Adrenal gland (tissue), 9 donors: ENCODE measurements at regions not wholly inside any gene's neighbourhood (a gene's known extent, or its start where the extent isn't known, plus 50 kb on each side); places are given as distances from the start of the nearest gene placed in this dataset.

Source experiments
- DNase-seq, 7 donors: peaks; one replicate each; pipeline ENCODE4 v3.0.0-alpha.2; 2019 to 2020
- H3K27ac ChIP-seq, 5 donors: fragments of 200-600 bp; sonication (generic) in 4 of 5; 1 replicate in 3 of 5; 2 replicates in 2 of 5; pipeline versions ENCODE4 v1.5.1 to v1.8.0; 2016 to 2020; ENCODE audit warnings: mild to moderate bottlenecking in 1 of 5
- H3K27me3 ChIP-seq: fragments of 200-600 bp; 2 replicates; pipeline ENCODE4 v1.8.0; 2021
- H3K36me3 ChIP-seq, 2 donors: fragments of 200-600 bp; replicated peaks in 1 of 2; 1 replicate in 1 of 2; 2 replicates in 1 of 2; pipeline versions ENCODE4 v1.5.1 to v1.8.0; 2018 to 2022
- H3K4me1 ChIP-seq, 2 donors: fragments of 200-600 bp; replicated peaks in 1 of 2; 1 replicate in 1 of 2; 2 replicates in 1 of 2; pipeline versions ENCODE4 v1.5.1 to v1.8.0; 2018 to 2021
- H3K4me3 ChIP-seq, 4 donors: fragments of 200-600 bp; sonication (generic) in 3 of 4; one replicate each; pipeline ENCODE4 v1.5.1; 2016 to 2018
- H3K9me3 ChIP-seq, 3 donors: fragments of 200-600 bp; sonication (generic) in 1 of 3; replicated peaks in 1 of 3; 1 replicate in 2 of 3; 2 replicates in 1 of 3; pipeline versions ENCODE4 v1.5.1 to v1.8.0; 2016 to 2021
- POLR2A ChIP-seq, 2 donors: fragments of 450-650 bp; IDR thresholded peaks; one replicate each; pipeline ENCODE4 v1.6.1; 2017; ENCODE audit warnings: antibody characterized with exemption in 2 of 2, mild to moderate bottlenecking in 2 of 2, moderate library complexity in 1 of 2
- WGBS, 4 donors: extraction: QIAGEN DNeasy Blood & Tissue Kit in 2 of 4; methylation state at CpG; one replicate each; pipeline versions ENCODE4 v1.1.5 to v1.1.7; 2013 to 2017; 5-methylcytosine and 5-hydroxymethylcytosine counted together
- intact Hi-C, 2 donors: fragments of 100-400 bp; cut with DNase I; formaldehyde crosslinking; loops; one replicate each; pipeline versions ENCODE4 v1.14.1 to v1.15.0; 2022 to 2023
- TF ChIP-seq, protein P1 (sequence below), 6 experiments: fragments of 450-650 bp in 4 of 6; fragments of 200-600 bp in 2 of 6; sonication (generic) in 1 of 6; IDR thresholded peaks; 1 replicate in 5 of 6; 2 replicates in 1 of 6; pipeline versions ENCODE4 v1.5.1 to v1.8.0; 2016 to 2021; ENCODE audit warnings: antibody characterized with exemption in 6 of 6, mild to moderate bottlenecking in 2 of 6, moderate library complexity in 1 of 6
- donor health status: healthy with polysubstance abuse.
- donor health status: Bipolar disorder and iron deficiency.
- donor health status: DM: yes; HTN: yes; CAD: no.
- donor health status: DM: no; HTN: no; CAD: no.
- donor health status: DM: no; HTN: no; CAD: no.

DNA sequence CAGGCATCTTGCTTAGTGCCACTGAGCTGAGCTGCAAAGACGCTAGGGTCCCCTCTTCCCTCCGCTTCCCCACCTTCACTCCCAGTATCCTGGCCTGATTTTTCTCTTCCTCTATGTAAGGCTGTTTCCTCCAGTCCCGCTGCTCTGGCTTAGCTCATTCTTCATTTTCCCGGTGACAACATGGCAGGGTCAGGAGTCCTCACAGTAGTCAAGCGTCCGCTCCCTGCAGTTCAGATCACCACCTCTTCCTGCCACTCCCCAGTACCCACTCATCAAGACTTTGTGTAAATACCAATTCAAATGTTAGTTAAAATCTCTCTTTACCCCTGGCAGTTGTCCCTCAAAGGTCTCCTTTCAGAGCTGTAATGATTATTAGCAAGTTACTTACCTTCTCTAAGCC, 650.4 kb upstream of the CELF2 start:
- WGBS, 4 donors, result 77 to 80% (median 78%) methylated on average over 5 to 6 of the region's 6 CpGs
- TF ChIP-seq POLR2A (IDR thresholded peaks at IDR 0.05), result no peak
- TF ChIP-seq, protein P1, sequence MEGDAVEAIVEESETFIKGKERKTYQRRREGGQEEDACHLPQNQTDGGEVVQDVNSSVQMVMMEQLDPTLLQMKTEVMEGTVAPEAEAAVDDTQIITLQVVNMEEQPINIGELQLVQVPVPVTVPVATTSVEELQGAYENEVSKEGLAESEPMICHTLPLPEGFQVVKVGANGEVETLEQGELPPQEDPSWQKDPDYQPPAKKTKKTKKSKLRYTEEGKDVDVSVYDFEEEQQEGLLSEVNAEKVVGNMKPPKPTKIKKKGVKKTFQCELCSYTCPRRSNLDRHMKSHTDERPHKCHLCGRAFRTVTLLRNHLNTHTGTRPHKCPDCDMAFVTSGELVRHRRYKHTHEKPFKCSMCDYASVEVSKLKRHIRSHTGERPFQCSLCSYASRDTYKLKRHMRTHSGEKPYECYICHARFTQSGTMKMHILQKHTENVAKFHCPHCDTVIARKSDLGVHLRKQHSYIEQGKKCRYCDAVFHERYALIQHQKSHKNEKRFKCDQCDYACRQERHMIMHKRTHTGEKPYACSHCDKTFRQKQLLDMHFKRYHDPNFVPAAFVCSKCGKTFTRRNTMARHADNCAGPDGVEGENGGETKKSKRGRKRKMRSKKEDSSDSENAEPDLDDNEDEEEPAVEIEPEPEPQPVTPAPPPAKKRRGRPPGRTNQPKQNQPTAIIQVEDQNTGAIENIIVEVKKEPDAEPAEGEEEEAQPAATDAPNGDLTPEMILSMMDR (IDR thresholded peaks at IDR 0.05), result no peak

DNA sequence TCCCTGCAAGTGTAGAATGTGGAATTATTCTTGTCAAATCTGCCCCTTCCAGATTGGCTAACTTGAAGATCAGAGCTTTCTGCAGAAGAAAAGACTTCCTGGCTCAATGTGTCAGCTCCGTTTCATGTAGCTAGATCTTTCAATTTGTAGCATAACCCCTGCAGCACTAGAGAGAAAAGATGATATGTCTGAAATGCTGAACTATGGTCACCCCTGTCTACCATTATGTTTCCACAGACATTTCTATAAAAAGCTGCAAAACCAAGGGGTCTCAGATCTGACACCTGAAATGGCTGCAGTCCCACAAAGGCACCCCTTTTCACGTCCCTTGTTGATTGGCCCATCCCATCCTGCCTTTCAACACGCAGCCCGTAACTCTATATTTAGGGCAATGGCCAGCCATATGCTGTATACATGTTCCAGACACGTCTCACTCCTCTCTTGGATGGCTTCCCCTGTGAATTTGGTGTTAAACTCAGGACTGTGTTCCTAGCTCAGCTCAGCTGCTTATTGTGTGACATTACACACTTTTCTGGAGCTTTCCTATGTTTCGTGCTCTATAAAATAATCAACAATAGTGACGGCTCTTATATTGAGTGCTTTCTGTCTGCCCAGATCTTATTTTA, 648.6 kb upstream of the CELF2 start:
- intact Hi-C loops, result no loop called here
- Histone ChIP-seq H3K27ac (no peak overlapping the region), H3K9me3 (no peaks in the 10 kb centered on the region), H3K4me3 (no peak overlapping the region), H3K4me1 (no peaks in the 10 kb centered on the region), H3K27me3 (no peaks in the 10 kb centered on the region), H3K36me3 (no peaks in the 10 kb centered on the region)
- 70 to 80% (median 77%) methylated on average over 7 of the region's 7 CpGs for WGBS, 4 donors
- no peak for DNase-seq
- TF ChIP-seq POLR2A (IDR thresholded peaks at IDR 0.05), result no peak
- TF ChIP-seq, protein P1 (IDR thresholded peaks at IDR 0.05), result no peak

More for the DNA sequence above, 650.4 kb upstream of the CELF2 start:
- Histone ChIP-seq H3K27ac (no peak overlapping the region), H3K36me3 (no peaks in the 10 kb centered on the region), H3K9me3 (no peaks in the 10 kb centered on the region), H3K4me1 (no peaks in the 10 kb centered on the region), H3K4me3 (no peak overlapping the region), H3K27me3 (no peaks in the 10 kb centered on the region)
- intact Hi-C loops, result no loop called here
- DNase-seq, result no peak

DNA sequence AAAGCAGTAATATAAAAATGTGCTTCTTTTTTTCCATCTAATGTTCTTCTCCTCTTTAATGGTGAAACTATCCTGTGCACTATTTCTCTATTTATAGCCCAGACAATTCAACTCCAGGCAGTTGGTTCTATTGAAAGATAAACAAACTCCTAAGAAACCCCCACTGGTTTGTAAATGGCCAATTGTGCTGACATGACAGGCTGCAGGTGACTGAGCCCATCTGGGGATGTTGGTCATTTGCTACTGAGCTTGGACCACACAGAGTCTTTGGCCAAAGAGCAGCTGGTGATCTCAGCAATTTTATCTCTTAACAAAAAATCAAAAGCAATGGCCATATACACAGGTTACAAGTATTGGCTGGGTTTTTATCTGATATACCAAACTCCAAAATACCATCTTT, 631.8 kb upstream of the CELF2 start:
- Histone ChIP-seq H3K36me3 (no peaks in the 10 kb centered on the region), H3K27ac (no peak overlapping the region), H3K27me3 (no peaks in the 10 kb centered on the region), H3K4me1 (no peaks in the 10 kb centered on the region), H3K9me3 (no peaks in the 10 kb centered on the region), H3K4me3 (no peak overlapping the region)
- TF ChIP-seq, protein P1 (IDR thresholded peaks at IDR 0.05), result no peak
- no peak for TF ChIP-seq POLR2A (IDR thresholded peaks at IDR 0.05)
- intact Hi-C loops, result no loop called here
- DNase-seq, result no peak

DNA sequence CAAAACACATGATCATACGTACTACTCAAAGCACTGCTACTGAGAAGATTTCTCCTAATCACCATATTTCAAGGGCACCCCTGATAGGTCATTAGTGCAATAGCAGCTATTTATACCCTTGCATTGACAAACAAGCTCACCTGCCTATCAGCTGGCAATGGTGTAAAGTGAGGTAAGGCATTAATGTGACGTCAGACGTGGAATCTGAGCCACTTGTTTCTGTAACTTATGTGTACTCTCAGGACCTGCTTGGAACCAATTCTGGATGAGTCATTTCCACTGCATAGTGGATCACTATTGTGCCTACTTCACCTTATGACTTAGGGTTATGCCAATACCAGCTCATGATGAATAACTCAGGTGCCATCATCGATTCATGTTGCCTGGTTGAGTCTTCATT, 628.5 kb upstream of the CELF2 start:
- H3K9me3 ChIP-seq, result no peaks in the 10 kb centered on the region
- no peaks in the 10 kb centered on the region for H3K36me3 ChIP-seq
- intact Hi-C loops, result no loop called here
- no peaks in the 10 kb centered on the region for H3K27me3 ChIP-seq
- H3K27ac ChIP-seq, result no peak overlapping the region
- no peaks in the 10 kb centered on the region for H3K4me1 ChIP-seq
- DNase-seq, result no peak
- WGBS, 4 donors, result 86 to 94% (median 90%) methylated on average over 4 of the region's 4 CpGs
- no peak overlapping the region for H3K4me3 ChIP-seq
- TF ChIP-seq POLR2A (IDR thresholded peaks at IDR 0.05), result no peak
- TF ChIP-seq, protein P1 (IDR thresholded peaks at IDR 0.05), result no peak
